Calu3 (cell line): ENCODE measurements at regions not wholly inside any gene's neighbourhood (a gene's known extent, or its start where the extent isn't known, plus 50 kb on each side); places are given as distances from the start of the nearest gene placed in this dataset.

Source experiments
- BruUV-seq: library from RNA; stranded (reverse); fragments of 400-500 nt; replicated peaks from 2 replicates; lab custom pipeline; 2021; lab: Mats Ljungman, UMichigan
- CTCF ChIA-PET: fragments of 300-600 bp; sonication (Branson Sonifier 250); formaldehyde crosslinking; loops from one replicate; lab custom pipeline; 2022; ENCODE audit warnings: antibody characterized with exemption; lab: Charles Lee
- DNase-seq: peaks from one replicate; pipeline ENCODE4 v3.0.0; 2022
- H3K27ac Mint-ChIP-seq: one replicate; pipeline ENCODE4 v1.8.0; 2022; ENCODE audit warnings: mixed read lengths; ENCODE audit not compliant: unreplicated experiment
- H3K27me3 Mint-ChIP-seq: one replicate; pipeline ENCODE4 v1.8.0; 2022; ENCODE audit warnings: mixed read lengths; ENCODE audit not compliant: unreplicated experiment
- H3K36me3 Mint-ChIP-seq: one replicate; pipeline ENCODE4 v1.8.0; 2022; ENCODE audit warnings: mild to moderate bottlenecking, moderate library complexity, mixed read lengths; ENCODE audit not compliant: insufficient read depth, unreplicated experiment
- H3K4me1 Mint-ChIP-seq: one replicate; pipeline ENCODE4 v1.8.0; 2022; ENCODE audit warnings: mild to moderate bottlenecking, low read depth, mixed read lengths; ENCODE audit not compliant: unreplicated experiment
- H3K4me3 Mint-ChIP-seq: one replicate; pipeline ENCODE4 v1.8.0; 2022; ENCODE audit warnings: mild to moderate bottlenecking, low read depth, moderate library complexity, mixed read lengths; ENCODE audit not compliant: unreplicated experiment
- H3K9me3 Mint-ChIP-seq: one replicate; pipeline ENCODE4 v1.8.0; 2022; ENCODE audit warnings: low read depth, mixed read lengths; ENCODE audit not compliant: unreplicated experiment
- CTCF ChIP-seq: fragments of 200-600 bp; IDR thresholded peaks from one replicate; pipeline ENCODE4 v1.8.0; 2022; ENCODE audit warnings: antibody characterized with exemption; ENCODE audit not compliant: unreplicated experiment
- intact Hi-C: fragments of 100-400 bp; cut with micrococcal nuclease; formaldehyde crosslinking; loops from one replicate; pipeline ENCODE4 v1.10.0; 2022; ENCODE audit not compliant: unreplicated experiment

GRCh38 chr5:90311401-90311800, 98.2 kb downstream of the CETN3 start:
- CTCF ChIA-PET: no interaction called here
- no peak for TF ChIP-seq CTCF
- no peak overlapping the region for H3K4me3 Mint-ChIP-seq
- peaks cover 9% of the 10 kb centered on the region for H3K4me1 Mint-ChIP-seq
- BruUV-seq: no TSS peak
- intact Hi-C loops: no loop called here
- no peaks in the 10 kb centered on the region for H3K27me3 Mint-ChIP-seq
- DNase-seq: no peak
- no peaks in the 10 kb centered on the region for H3K9me3 Mint-ChIP-seq
- H3K27ac Mint-ChIP-seq: no peak overlapping the region
- no peaks in the 10 kb centered on the region for H3K36me3 Mint-ChIP-seq

GRCh38 chr5:90308787-90309585, 100.6 kb downstream of the CETN3 start:
- CTCF ChIA-PET: interaction anchor here (0.6 to 1.8 kb wide), 3 partner anchors 9 to 92 kb away, joined by 3 to 9 read pairs (median 4); no protein-coding TSS in a partner anchor
- no peaks in the 10 kb centered on the region for H3K36me3 Mint-ChIP-seq
- H3K27ac Mint-ChIP-seq: no peak overlapping the region
- no peaks in the 10 kb centered on the region for H3K27me3 Mint-ChIP-seq
- H3K9me3 Mint-ChIP-seq: no peaks in the 10 kb centered on the region
- no peak overlapping the region for H3K4me3 Mint-ChIP-seq
- H3K4me1 Mint-ChIP-seq: peaks cover 9% of the 10 kb centered on the region
- no peak for TF ChIP-seq CTCF
- no peak for DNase-seq
- BruUV-seq: no TSS peak
- intact Hi-C loops: loop anchor here (5.0 kb wide), 1 partner anchor 73 kb away; no protein-coding TSS in a partner anchor

- no peak overlapping the region for H3K27ac Mint-ChIP-seq
- no peaks in the 10 kb centered on the region for H3K9me3 Mint-ChIP-seq
- no peak for TF ChIP-seq CTCF
- intact Hi-C loops: loop anchor here (5.0 kb wide), 1 partner anchor 75 kb away; no protein-coding TSS in a partner anchor
- BruUV-seq: no TSS peak
- CTCF ChIA-PET: no interaction called here
- no peaks in the 10 kb centered on the region for H3K36me3 Mint-ChIP-seq
- H3K4me3 Mint-ChIP-seq: no peak overlapping the region
- peaks cover 9% of the 10 kb centered on the region for H3K4me1 Mint-ChIP-seq
- H3K27me3 Mint-ChIP-seq: no peaks in the 10 kb centered on the region
- no peak for DNase-seq
These were observed 101.8 kb downstream of the CETN3 start for GRCh38 chr5:90307782-90308181.

GRCh38 chr5:90307322-90307721, 102.2 kb downstream of the CETN3 start:
- intact Hi-C loops: loop anchor here (5.0 kb wide), 1 partner anchor 75 kb away; no protein-coding TSS in a partner anchor
- TF ChIP-seq CTCF: no peak
- CTCF ChIA-PET: no interaction called here
- no TSS peak for BruUV-seq
- Mint-ChIP-seq H3K9me3 (no peaks in the 10 kb centered on the region), H3K36me3 (no peaks in the 10 kb centered on the region), H3K27ac (no peak overlapping the region), H3K27me3 (no peaks in the 10 kb centered on the region), H3K4me3 (no peak overlapping the region), H3K4me1 (peaks cover 9% of the 10 kb centered on the region)
- no peak for DNase-seq
